Peyer's patch (tissue), 4 donors: ENCODE measurements at regions not wholly inside any gene's neighbourhood (a gene's known extent, or its start where the extent isn't known, plus 50 kb on each side); places are given as distances from the start of the nearest gene placed in this dataset.
A peak's percentile ranks its signal among the peaks of the same experiment; 100 is the strongest.

ENCODE experiments used
- POLR2A ChIP-seq, 2 donors: fragments of 450-650 bp; IDR thresholded peaks; one replicate each; pipeline ENCODE4 v1.5.1; 2017; ENCODE audit warnings: antibody characterized with exemption in 2 of 2, mild to moderate bottlenecking in 2 of 2, moderate library complexity in 2 of 2
- TF ChIP-seq, protein P1 (sequence below), 6 experiments: fragments of 450-650 bp in 4 of 6; fragments of 200-600 bp in 2 of 6; sonication (generic) in 1 of 6; IDR thresholded peaks; one replicate each; pipeline ENCODE4 v1.5.1; 2017 to 2019; ENCODE audit warnings: antibody characterized with exemption in 6 of 6, mild to moderate bottlenecking in 3 of 6, moderate library complexity in 1 of 6

GRCh38 chr4:111283066-111283677, 660.3 kb upstream of the PITX2 start:
- TF ChIP-seq, protein P1, sequence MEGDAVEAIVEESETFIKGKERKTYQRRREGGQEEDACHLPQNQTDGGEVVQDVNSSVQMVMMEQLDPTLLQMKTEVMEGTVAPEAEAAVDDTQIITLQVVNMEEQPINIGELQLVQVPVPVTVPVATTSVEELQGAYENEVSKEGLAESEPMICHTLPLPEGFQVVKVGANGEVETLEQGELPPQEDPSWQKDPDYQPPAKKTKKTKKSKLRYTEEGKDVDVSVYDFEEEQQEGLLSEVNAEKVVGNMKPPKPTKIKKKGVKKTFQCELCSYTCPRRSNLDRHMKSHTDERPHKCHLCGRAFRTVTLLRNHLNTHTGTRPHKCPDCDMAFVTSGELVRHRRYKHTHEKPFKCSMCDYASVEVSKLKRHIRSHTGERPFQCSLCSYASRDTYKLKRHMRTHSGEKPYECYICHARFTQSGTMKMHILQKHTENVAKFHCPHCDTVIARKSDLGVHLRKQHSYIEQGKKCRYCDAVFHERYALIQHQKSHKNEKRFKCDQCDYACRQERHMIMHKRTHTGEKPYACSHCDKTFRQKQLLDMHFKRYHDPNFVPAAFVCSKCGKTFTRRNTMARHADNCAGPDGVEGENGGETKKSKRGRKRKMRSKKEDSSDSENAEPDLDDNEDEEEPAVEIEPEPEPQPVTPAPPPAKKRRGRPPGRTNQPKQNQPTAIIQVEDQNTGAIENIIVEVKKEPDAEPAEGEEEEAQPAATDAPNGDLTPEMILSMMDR (IDR thresholded peaks at IDR 0.05), result peak; percentile 15 to 74 (median 64)
- TF ChIP-seq POLR2A (IDR thresholded peaks at IDR 0.05), result no peak
